AG20443 (cell line): ENCODE measurements at regions not wholly inside any gene's neighbourhood (a gene's known extent, or its start where the extent isn't known, plus 50 kb on each side); places are given as distances from the start of the nearest gene placed in this dataset.
"Not testable (repeated sequence)": the region's sequence is repeated elsewhere in the genome, so short reads cannot be mapped to it uniquely, and the experiment has no call there.

Experiments
- DNase-seq: peaks from one replicate; pipeline ENCODE4 v3.0.0; 2012; ENCODE audit warnings: low spot score, mixed read lengths

GRCh38 chr2:56021579-56021978 is 98.0 kb upstream of the EFEMP1 start:
- no peak for DNase-seq

DNA sequence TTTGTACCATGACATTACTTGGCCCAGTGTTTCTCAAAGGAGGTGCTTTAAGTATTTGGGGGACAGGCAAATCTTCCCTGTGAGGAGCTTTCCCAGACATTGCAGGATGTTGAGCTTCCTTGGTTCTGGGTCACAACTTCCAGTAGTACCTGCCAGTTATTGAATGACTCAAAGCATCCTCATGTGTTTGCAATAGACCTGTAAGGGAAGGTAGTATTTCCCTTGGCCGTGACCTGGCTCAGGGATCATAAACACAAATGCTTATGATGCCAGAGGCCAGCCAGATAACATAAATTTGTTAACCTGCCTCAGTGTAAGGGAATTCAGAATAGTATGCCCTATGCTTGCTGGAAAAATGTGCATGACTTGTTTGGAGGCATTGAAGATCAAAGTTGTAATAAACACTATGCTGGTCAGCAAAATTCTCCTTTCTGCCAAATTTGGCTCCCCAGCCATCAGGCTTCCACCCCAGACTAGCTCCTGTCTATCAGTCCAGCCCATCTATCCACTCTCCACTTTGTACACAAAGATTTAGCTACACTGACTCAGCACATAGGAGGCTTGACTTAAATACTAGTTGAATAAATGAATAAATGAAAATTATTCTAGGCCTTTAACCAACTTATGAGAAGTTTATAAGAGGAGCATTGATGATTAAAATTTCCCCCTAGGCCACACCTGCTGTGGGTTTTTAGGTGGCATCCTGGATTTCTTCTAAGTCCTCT is 102.0 kb upstream of the EFEMP1 start:
- DNase-seq, result no peak

GRCh38 chr2:56026828-56027227 is 103.2 kb upstream of the EFEMP1 start:
- DNase-seq, result no peak

- DNase-seq, result no peak
Observed at GRCh38 chr2:56030062-56030461, 106.5 kb upstream of the EFEMP1 start.

- no peak for DNase-seq
Observed at GRCh38 chr2:56030901-56031300, 107.3 kb upstream of the EFEMP1 start.

DNA sequence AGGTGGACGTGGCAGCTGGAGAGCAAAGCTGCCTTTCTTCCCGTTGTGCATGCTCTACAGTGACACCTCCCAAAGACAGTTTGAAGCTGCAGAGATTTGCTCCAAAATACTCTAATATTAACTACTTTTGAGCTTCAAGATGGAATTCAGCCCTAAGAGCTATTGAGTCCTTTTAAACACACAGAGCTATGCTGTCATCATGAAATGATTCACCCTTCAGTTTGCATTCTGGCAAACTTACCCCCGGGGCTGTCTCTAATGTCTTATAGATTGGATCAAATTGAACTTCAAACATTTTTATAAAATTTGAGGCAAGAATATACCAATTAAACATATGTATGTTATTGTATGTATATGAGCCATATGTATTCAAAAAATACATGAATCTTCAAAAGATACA is 110.7 kb upstream of the EFEMP1 start:
- DNase-seq, result no peak

- DNase-seq, result no peak
Observed at GRCh38 chr2:56040189-56040588, 116.6 kb upstream of the EFEMP1 start.

DNA sequence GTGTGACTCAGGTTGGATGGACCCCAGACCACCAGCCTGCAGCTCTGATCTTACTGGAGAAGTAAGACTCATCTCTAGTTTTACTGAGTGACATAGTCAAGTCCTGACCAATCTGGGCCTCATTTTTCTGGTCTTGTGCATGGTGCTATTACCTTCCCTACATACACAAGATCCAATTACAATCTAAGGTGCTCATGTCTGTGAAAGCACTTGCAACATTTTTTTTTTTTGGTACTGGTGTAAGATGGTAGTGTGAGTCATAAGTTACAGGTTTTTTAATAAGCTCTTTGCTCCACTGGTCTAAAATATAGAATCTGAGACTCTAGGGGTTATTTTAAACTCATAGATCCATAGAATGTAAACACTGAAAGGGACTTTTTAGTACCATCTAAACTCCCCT is 117.3 kb upstream of the EFEMP1 start:
- DNase-seq, result no peak

GRCh38 chr2:56047136-56047535 is 123.6 kb upstream of the EFEMP1 start:
- DNase-seq, result no peak

DNA sequence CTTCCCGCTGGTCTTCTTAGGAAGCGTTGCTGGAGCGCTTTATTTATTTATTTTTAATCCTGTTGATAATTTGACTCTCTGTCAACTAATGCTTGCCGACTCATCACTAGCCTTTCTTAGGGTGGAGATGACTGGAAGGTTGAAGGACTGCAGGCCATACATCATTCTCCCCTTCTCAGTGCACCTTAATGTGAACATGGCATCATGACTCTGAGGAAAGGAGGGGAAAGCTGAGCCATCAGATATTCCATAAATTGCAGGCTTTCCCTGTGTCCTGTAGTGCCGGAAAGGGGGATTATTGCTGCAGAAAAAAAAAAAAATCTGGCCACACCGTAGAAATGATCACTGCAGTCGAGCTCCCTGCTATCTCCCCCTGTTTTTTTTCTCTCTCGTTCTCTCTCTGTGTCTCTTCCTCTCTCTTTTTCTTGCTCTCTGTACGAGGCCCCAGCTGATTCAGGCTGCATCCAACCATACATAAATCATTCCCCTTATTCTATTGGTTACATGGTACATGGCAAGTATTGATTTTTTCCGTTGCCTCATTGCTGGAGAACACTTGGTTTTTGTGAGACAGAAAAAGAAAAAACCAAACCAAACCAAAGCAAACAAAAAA is 125.8 kb upstream of the EFEMP1 start:
- DNase-seq, result no peak

- DNase-seq, result no peak
Observed at GRCh38 chr2:56053679-56054078, 130.1 kb upstream of the EFEMP1 start.

- DNase-seq, result no peak
Observed at GRCh38 chr2:56055405-56055804, 128.4 kb upstream of the CCDC85A start.

GRCh38 chr2:56061327-56061726 is 122.5 kb upstream of the CCDC85A start:
- not testable (repeated sequence) for DNase-seq

GRCh38 chr2:56068746-56069145 is 115.0 kb upstream of the CCDC85A start:
- DNase-seq, result no peak

DNA sequence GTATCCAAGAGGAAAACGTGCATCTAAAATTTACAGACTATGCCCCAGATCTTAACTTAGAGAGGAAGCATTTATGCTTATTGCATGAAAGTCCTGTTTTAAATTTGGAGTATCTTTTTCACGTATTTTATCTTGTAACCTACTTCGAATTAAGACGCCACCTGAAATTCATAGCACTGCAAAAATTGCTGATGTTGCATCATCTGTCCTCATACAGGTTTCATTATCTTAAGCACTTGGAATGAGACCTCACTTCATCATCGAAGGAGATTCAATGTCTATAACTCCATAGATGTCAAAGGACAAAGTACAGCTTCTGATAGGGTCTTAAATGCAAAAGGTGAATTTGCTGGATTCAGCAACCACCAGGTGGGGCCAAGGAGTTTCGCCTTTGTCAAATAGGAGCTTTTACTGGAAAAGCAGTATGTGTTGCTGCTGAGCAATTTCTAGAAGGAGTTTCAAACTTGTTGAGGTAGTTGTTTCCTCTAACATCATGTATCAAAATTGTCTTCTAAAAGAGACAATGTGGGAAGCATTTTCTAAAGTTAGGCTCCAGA is 106.4 kb upstream of the CCDC85A start:
- peak; percentile 23 for DNase-seq

- DNase-seq, result no peak
Observed at GRCh38 chr2:56082665-56083064, 101.1 kb upstream of the CCDC85A start.

GRCh38 chr2:56084111-56084901 is 99.5 kb upstream of the CCDC85A start:
- peak; percentile 23 for DNase-seq

DNA sequence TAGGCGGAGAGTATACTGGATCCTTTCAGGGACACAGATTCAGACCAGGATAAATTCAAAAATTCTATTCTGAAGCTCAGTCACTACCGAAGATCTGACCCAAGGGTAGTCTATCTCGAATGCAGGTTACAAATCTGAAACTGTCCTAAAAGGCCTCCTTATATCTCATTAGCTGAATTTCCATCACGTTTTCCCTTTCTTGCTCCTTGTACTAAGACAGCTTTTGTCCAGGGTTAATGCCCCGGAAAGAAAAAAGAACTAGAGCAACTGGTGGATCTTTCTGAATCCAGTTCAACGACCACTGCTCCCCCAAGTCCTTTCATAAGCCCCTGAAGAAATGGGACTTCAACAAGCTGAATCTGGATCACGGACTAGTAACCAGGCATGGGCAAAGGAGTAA is 97.5 kb upstream of the CCDC85A start:
- no peak for DNase-seq

GRCh38 chr2:56088411-56088810 is 95.4 kb upstream of the CCDC85A start:
- no peak for DNase-seq

DNA sequence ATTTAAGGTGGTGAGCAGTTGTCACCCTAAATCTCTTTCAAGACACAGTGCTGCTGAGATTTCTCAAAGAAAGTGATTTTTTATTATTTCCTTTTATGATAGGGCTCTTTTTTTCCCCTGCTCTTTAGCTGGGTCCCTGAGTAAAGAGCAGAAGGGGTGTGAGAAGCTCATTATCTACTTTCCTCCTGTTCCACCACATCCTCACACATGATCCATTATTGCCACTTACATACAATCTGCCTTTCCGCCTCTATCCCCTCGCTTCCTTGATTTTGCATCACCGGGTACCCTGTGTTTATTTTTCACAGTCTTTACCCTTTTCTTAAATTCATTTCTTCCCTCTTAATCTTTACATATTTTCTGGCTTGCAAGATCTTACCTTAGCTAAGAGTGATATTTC is 93.9 kb upstream of the CCDC85A start:
- no peak for DNase-seq

DNA sequence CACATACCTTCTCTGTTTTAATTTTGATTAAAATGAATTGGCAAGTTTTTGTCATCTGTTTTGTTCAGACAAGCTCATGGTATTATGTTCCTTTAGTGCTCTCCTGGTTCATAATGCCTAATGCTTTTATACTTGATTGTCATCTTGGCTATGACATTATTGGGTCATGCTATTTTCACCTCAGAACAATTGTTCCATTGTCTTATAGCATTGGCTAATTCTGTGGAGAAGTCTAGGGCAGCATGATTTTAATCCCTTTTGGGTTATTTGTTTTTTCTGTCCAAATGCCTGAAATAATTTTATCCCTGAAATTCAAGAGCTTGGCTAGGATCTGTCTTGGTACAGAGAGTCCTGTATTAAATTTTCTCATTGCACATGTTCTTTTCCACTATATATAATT is 83.8 kb upstream of the CCDC85A start:
- DNase-seq, result no peak

DNA sequence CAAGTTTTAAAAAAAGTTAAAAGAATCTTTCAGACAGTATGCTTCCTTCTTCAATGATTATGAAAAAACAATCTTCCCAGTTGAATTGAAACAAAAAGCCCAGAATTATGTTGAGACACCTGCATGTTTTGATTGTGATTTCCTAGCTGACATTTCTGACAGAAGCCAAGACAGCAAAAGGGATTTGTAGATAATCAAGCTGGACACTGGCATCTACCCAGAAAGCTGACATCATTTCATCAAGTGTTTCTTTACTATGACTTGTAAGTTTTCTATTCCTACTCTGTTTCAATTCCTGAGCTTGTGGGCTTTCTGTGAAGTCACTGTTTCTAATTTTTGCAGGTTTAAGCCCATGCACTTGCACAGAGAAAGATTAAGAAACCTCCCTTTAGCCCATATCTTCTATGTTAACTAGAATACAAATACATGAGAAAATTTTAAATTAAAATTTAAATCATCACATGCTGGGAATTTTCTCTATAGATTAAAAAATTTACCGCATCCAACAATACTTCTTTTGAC is 82.9 kb upstream of the CCDC85A start:
- no peak for DNase-seq

- DNase-seq, result no peak
Observed at GRCh38 chr2:56102098-56102497, 81.7 kb upstream of the CCDC85A start.
